MCF 10A (cell line): ENCODE measurements at regions not wholly inside any gene's neighbourhood (a gene's known extent, or its start where the extent isn't known, plus 50 kb on each side); places are given as distances from the start of the nearest gene placed in this dataset.

Experiments
- BruUV-seq: library from RNA; stranded (reverse); fragments of 400-500 nt; replicated peaks from 2 replicates; lab custom pipeline; 2021; lab: Mats Ljungman, UMichigan
- CTCF ChIA-PET: fragments of 300-600 bp; sonication (Branson Sonifier 250); formaldehyde crosslinking; extraction: SDS; loops from one replicate; lab custom pipeline; 2021; ENCODE audit warnings: antibody characterized with exemption, inconsistent platforms; lab: Yijun Ruan, JAX
- POLR2A ChIA-PET: fragments of 300-600, 350-650 bp; sonication (Branson Sonifier 250); formaldehyde crosslinking; extraction: SDS; loops from one replicate; lab custom pipeline; 2020; ENCODE audit warnings: antibody characterized with exemption, inconsistent platforms; lab: Yijun Ruan, JAX
- DNase-seq: peaks from one replicate; pipeline ENCODE4 v3.0.0-alpha.2; 2018; ENCODE audit not compliant: unreplicated experiment
- H3K27ac Mint-ChIP-seq: one replicate; pipeline ENCODE4 v1.8.0; 2022; ENCODE audit warnings: mild to moderate bottlenecking, low read depth, mixed read lengths; ENCODE audit not compliant: unreplicated experiment
- H3K27me3 Mint-ChIP-seq: one replicate; pipeline ENCODE4 v1.8.0; 2022; ENCODE audit warnings: mixed read lengths; ENCODE audit not compliant: insufficient read depth, unreplicated experiment
- H3K36me3 Mint-ChIP-seq: one replicate; pipeline ENCODE4 v1.8.0; 2022; ENCODE audit warnings: mild to moderate bottlenecking, moderate library complexity, mixed read lengths; ENCODE audit not compliant: insufficient read depth, unreplicated experiment
- H3K4me1 Mint-ChIP-seq: one replicate; pipeline ENCODE4 v1.8.0; 2022; ENCODE audit warnings: mixed read lengths; ENCODE audit not compliant: insufficient read depth, unreplicated experiment
- H3K4me3 Mint-ChIP-seq: one replicate; pipeline ENCODE4 v1.8.0; 2022; ENCODE audit warnings: mild to moderate bottlenecking, moderate library complexity, mixed read lengths; ENCODE audit not compliant: unreplicated experiment
- H3K9me3 Mint-ChIP-seq: one replicate; pipeline ENCODE4 v1.8.0; 2022; ENCODE audit warnings: mixed read lengths; ENCODE audit not compliant: unreplicated experiment
- intact Hi-C: fragments of 100-400 bp; cut with micrococcal nuclease; formaldehyde crosslinking; loops from 2 replicates; pipeline ENCODE4 v1.14.1; 2022
- TF ChIP-seq, protein P1 (sequence below): fragments of 200-600 bp; IDR thresholded peaks from one replicate; pipeline ENCODE4 v1.8.0; 2022; ENCODE audit warnings: antibody characterized with exemption, mild to moderate bottlenecking; ENCODE audit not compliant: unreplicated experiment

- Mint-ChIP-seq H3K27me3 (peaks cover 34% of the 10 kb centered on the region), H3K4me1 (no peaks in the 10 kb centered on the region), H3K4me3 (no peak overlapping the region), H3K36me3 (no peaks in the 10 kb centered on the region), H3K27ac (no peak overlapping the region), H3K9me3 (no peaks in the 10 kb centered on the region)
- intact Hi-C loops: no loop called here
- no peak for DNase-seq
- ChIA-PET CTCF (no interaction called here), POLR2A (no interaction called here)
- BruUV-seq: no TSS peak
- TF ChIP-seq, protein P1, sequence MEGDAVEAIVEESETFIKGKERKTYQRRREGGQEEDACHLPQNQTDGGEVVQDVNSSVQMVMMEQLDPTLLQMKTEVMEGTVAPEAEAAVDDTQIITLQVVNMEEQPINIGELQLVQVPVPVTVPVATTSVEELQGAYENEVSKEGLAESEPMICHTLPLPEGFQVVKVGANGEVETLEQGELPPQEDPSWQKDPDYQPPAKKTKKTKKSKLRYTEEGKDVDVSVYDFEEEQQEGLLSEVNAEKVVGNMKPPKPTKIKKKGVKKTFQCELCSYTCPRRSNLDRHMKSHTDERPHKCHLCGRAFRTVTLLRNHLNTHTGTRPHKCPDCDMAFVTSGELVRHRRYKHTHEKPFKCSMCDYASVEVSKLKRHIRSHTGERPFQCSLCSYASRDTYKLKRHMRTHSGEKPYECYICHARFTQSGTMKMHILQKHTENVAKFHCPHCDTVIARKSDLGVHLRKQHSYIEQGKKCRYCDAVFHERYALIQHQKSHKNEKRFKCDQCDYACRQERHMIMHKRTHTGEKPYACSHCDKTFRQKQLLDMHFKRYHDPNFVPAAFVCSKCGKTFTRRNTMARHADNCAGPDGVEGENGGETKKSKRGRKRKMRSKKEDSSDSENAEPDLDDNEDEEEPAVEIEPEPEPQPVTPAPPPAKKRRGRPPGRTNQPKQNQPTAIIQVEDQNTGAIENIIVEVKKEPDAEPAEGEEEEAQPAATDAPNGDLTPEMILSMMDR: no peak
These were observed 266.3 kb downstream of the ERMARD start for GRCh38 chr6:170017603-170018320.

- no peaks in the 10 kb centered on the region for H3K4me1 Mint-ChIP-seq
- H3K4me3 Mint-ChIP-seq: no peak overlapping the region
- intact Hi-C loops: no loop called here
- ChIA-PET CTCF (no interaction called here), POLR2A (no interaction called here)
- H3K36me3 Mint-ChIP-seq: no peaks in the 10 kb centered on the region
- DNase-seq: no peak
- no peaks in the 10 kb centered on the region for H3K9me3 Mint-ChIP-seq
- H3K27ac Mint-ChIP-seq: no peak overlapping the region
- peaks cover 35% of the 10 kb centered on the region for H3K27me3 Mint-ChIP-seq
- TF ChIP-seq, protein P1: no peak
- BruUV-seq: no TSS peak
These were observed 262.4 kb downstream of the ERMARD start for GRCh38 chr6:170013815-170014214.

DNA sequence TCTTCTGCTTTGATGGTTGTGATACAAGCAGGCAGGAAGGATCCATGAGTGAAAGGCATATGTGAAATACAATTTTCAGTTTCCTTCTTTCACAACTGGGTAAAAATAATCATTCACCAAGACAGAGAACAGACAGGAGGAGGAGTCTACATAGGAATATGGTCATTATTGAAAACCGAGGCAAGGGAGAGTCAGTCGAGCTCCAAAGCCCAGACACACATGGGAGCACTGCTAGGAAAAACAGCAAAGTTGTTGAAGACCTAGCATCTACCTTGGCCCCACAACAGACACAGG lies 260.6 kb downstream of the ERMARD start:
- H3K27ac Mint-ChIP-seq: no peak overlapping the region
- CTCF ChIA-PET: no interaction called here

DNA sequence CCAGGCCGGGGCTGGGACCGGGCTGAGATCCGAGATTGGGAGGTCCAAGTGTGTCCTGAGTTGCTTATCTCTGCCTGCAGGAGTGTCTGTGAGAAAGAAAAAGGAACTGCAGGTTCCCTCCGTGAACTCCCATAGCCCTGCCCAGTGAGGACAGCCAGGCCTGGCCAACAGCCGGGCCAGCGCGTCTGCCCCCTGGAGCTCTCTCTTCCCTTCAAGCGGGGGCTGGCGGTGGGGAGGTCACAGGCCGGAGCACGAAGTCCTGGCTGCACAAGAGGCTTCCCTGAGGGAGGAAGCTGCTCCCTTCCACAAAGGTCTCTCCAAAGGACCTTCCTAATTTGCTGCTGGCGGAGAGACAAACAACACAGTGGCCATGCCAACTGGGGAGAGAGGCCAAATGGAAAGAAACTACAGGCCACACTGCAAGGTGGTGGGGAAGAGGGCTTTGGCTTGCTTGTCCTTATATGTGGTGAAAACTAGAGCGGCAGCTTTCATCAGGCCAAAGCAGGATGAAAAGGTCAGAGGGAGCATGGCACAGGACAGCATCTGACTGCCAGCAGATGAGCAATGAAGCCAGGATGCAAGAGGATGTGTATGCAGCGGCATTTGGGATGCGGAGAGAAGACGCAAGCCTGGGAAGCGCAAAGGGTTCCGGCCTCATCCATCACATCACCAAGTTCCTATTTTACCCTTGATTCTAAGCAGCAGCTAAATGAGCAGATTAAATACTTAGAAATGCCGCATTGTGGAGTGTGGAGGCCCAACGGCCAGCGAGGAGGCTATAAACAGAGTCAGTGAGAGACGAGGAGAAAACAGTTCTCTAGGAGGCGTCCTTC lies 260.0 kb downstream of the ERMARD start:
- intact Hi-C loops: no loop called here
- BruUV-seq: no TSS peak
- TF ChIP-seq, protein P1: no peak
- no peak for DNase-seq
- H3K9me3 Mint-ChIP-seq: no peaks in the 10 kb centered on the region
- no peak overlapping the region for H3K27ac Mint-ChIP-seq
- peaks cover 35% of the 10 kb centered on the region for H3K27me3 Mint-ChIP-seq
- POLR2A ChIA-PET: no interaction called here
- H3K4me3 Mint-ChIP-seq: no peak overlapping the region
- no peaks in the 10 kb centered on the region for H3K36me3 Mint-ChIP-seq
- no peaks in the 10 kb centered on the region for H3K4me1 Mint-ChIP-seq
- CTCF ChIA-PET: interaction anchor here (0.6 kb wide), 1 partner anchor 1808 kb away, joined by 4 read pairs; no protein-coding TSS in a partner anchor

More for the DNA sequence above, 260.6 kb downstream of the ERMARD start:
- H3K9me3 Mint-ChIP-seq: no peaks in the 10 kb centered on the region
- peaks cover 35% of the 10 kb centered on the region for H3K27me3 Mint-ChIP-seq
- POLR2A ChIA-PET: no interaction called here
- no TSS peak for BruUV-seq
- TF ChIP-seq, protein P1: no peak
- no peak for DNase-seq
- H3K4me1 Mint-ChIP-seq: no peaks in the 10 kb centered on the region
- intact Hi-C loops: no loop called here
- H3K36me3 Mint-ChIP-seq: no peaks in the 10 kb centered on the region
- no peak overlapping the region for H3K4me3 Mint-ChIP-seq
